Mucosa of descending colon (tissue), 3 donors: ENCODE measurements at regions not wholly inside any gene's neighbourhood (a gene's known extent, or its start where the extent isn't known, plus 50 kb on each side); places are given as distances from the start of the nearest gene placed in this dataset.
A peak's percentile ranks its signal among the peaks of the same experiment; 100 is the strongest.

Experiments used
- ATAC-seq: fragments of 200-7000 bp; cut with Tn5 transposase; one replicate; pipeline ENCODE4 v1.9.1; 2020; ENCODE audit warnings: mild to moderate bottlenecking, moderate library complexity
- DNase-seq, 3 donors: peaks; one replicate each; pipeline ENCODE4 v3.0.0-alpha.2; 2020
- H3K36me3 ChIP-seq: fragments of 200-600 bp; one replicate; pipeline ENCODE4 v1.8.0; 2021; ENCODE audit warnings: low read depth, mild to moderate bottlenecking
- H3K4me1 ChIP-seq: fragments of 200-600 bp; one replicate; pipeline ENCODE4 v1.8.0; 2021; ENCODE audit warnings: low read depth, mild to moderate bottlenecking
- H3K4me3 ChIP-seq: fragments of 200-600 bp; one replicate; pipeline ENCODE4 v1.8.0; 2021; ENCODE audit warnings: mild to moderate bottlenecking
- H3K9me3 ChIP-seq: fragments of 200-600 bp; one replicate; pipeline ENCODE4 v1.8.0; 2021; ENCODE audit warnings: mild to moderate bottlenecking
- intact Hi-C, 2 donors: fragments of 100-400 bp; cut with DNase I in 1 of 2; cut with micrococcal nuclease in 1 of 2; formaldehyde crosslinking; loops; one replicate each; pipeline versions ENCODE4 v1.11.0 to v1.11.1; 2022; cut with DNase I, micrococcal nuclease
- TF ChIP-seq, protein P1 (sequence below): fragments of 200-600 bp; IDR thresholded peaks from one replicate; pipeline ENCODE4 v1.8.0; 2022; ENCODE audit warnings: antibody characterized with exemption, mild to moderate bottlenecking
- donor health status: DM: no; HTN: no; CAD: no; lungs with moderate emphysema.
- donor health status: DM: no; HTN: no; CAD: no.
- donor health status: DM: no; HTN: yes; CAD: no.

GRCh38 chr9:105089874-105090273, 154.6 kb upstream of the SLC44A1 start:
- DNase-seq, result no peak
- TF ChIP-seq, protein P1, sequence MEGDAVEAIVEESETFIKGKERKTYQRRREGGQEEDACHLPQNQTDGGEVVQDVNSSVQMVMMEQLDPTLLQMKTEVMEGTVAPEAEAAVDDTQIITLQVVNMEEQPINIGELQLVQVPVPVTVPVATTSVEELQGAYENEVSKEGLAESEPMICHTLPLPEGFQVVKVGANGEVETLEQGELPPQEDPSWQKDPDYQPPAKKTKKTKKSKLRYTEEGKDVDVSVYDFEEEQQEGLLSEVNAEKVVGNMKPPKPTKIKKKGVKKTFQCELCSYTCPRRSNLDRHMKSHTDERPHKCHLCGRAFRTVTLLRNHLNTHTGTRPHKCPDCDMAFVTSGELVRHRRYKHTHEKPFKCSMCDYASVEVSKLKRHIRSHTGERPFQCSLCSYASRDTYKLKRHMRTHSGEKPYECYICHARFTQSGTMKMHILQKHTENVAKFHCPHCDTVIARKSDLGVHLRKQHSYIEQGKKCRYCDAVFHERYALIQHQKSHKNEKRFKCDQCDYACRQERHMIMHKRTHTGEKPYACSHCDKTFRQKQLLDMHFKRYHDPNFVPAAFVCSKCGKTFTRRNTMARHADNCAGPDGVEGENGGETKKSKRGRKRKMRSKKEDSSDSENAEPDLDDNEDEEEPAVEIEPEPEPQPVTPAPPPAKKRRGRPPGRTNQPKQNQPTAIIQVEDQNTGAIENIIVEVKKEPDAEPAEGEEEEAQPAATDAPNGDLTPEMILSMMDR, result no peak
- H3K36me3 ChIP-seq, result no peaks in the 10 kb centered on the region
- no peaks in the 10 kb centered on the region for H3K4me1 ChIP-seq
- no peak overlapping the region for H3K4me3 ChIP-seq
- no peaks in the 10 kb centered on the region for H3K9me3 ChIP-seq
- no peak for ATAC-seq
- intact Hi-C loops, result no loop called here

- Histone ChIP-seq H3K4me1 (no peaks in the 10 kb centered on the region), H3K4me3 (no peak overlapping the region), H3K36me3 (no peaks in the 10 kb centered on the region), H3K9me3 (no peaks in the 10 kb centered on the region)
- TF ChIP-seq, protein P1, result no peak
- intact Hi-C loops, result no loop called here
- ATAC-seq, result no peak
- DNase-seq, result no peak
These were observed 153.3 kb upstream of the SLC44A1 start for GRCh38 chr9:105091004-105091640.

- TF ChIP-seq, protein P1, result no peak
- DNase-seq (no peak), ATAC-seq (no peak)
- intact Hi-C loops, result no loop called here
- Histone ChIP-seq H3K4me1 (no peaks in the 10 kb centered on the region), H3K36me3 (no peaks in the 10 kb centered on the region), H3K4me3 (no peak overlapping the region), H3K9me3 (no peaks in the 10 kb centered on the region)
These were observed 150.8 kb upstream of the SLC44A1 start for GRCh38 chr9:105093685-105094084.

GRCh38 chr9:105098370-105098769, 146.1 kb upstream of the SLC44A1 start:
- no peak for DNase-seq

DNA sequence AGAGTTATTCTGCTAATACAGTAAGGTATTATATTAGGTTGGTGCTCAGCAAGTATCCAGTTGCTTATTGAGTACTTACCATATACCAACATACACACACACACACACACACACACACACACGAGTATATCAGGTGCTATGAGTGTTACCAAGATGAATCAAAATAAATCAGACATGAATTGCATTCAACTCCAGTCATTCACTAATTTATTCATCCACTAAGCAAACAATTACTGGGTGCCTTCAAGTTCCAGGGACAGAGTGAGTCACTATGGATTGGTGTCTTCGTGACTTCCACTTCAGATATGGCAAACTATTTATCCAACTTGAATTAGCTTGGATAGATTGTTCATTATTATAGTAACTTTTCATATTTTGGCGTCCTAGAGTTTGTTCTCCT, 140.7 kb upstream of the SLC44A1 start:
- ATAC-seq, result peak; percentile 25
- Histone ChIP-seq H3K36me3 (no peaks in the 10 kb centered on the region), H3K9me3 (no peaks in the 10 kb centered on the region), H3K4me1 (no peaks in the 10 kb centered on the region), H3K4me3 (no peak overlapping the region)
- TF ChIP-seq, protein P1, result no peak
- intact Hi-C loops, result no loop called here
- no peak for DNase-seq

More at GRCh38 chr9:105098370-105098769, 146.1 kb upstream of the SLC44A1 start:
- intact Hi-C loops, result no loop called here
- no peak overlapping the region for H3K4me3 ChIP-seq
- H3K9me3 ChIP-seq, result no peaks in the 10 kb centered on the region
- H3K4me1 ChIP-seq, result no peaks in the 10 kb centered on the region
- TF ChIP-seq, protein P1, result no peak
- no peak for ATAC-seq
- H3K36me3 ChIP-seq, result no peaks in the 10 kb centered on the region

DNA sequence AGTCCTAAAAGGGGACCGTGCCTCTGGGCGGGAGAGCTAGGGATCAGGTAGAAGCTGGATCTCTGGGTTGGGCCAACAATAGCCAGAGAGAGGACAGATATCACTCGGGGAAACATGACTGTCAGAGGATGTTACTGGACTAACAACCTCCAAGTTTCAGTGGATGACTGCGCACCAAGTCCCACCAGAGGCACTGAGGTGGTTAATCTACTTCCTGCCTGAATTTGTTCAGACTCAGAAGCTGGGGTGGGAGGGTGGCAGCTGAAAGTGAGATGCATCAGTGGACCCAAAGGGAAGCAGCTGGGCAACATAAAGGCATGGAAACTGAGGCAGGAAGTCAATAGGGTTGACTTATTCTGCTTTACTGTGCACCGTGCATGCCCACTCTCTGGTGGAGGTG, 130.1 kb upstream of the SLC44A1 start:
- Histone ChIP-seq H3K4me3 (no peak overlapping the region), H3K9me3 (no peaks in the 10 kb centered on the region), H3K4me1 (no peaks in the 10 kb centered on the region), H3K36me3 (no peaks in the 10 kb centered on the region)
- no peak for ATAC-seq
- DNase-seq, result no peak
- TF ChIP-seq, protein P1, result no peak
- intact Hi-C loops, result no loop called here
